Trophoblast cell (in vitro differentiated cells and primary cell): ENCODE measurements at regions not wholly inside any gene's neighbourhood (a gene's known extent, or its start where the extent isn't known, plus 50 kb on each side); places are given as distances from the start of the nearest gene placed in this dataset.

Source experiments
- DNase-seq, 2 donors: peaks; one replicate each; pipeline ENCODE4 v3.0.0-alpha.2; 2016
- H2AFZ ChIP-seq: 2 replicates; pipeline ENCODE4 v1.6.1; 2013; ENCODE audit warnings: low read length, moderate library complexity, mild to moderate bottlenecking; ENCODE audit not compliant: insufficient read depth, poor library complexity
- H2AK5ac ChIP-seq: 2 replicates; pipeline ENCODE4 v1.6.1; 2013; ENCODE audit warnings: mild to moderate bottlenecking, low read length
- H2BK120ac ChIP-seq: 2 replicates; pipeline ENCODE4 v1.6.1; 2013; ENCODE audit warnings: low read length, mild to moderate bottlenecking, moderate library complexity; ENCODE audit not compliant: insufficient read depth, poor library complexity
- H2BK12ac ChIP-seq: 2 replicates; pipeline ENCODE4 v1.6.1; 2013; ENCODE audit warnings: mild to moderate bottlenecking, low read length, moderate library complexity
- H2BK5ac ChIP-seq: 2 replicates; pipeline ENCODE4 v1.6.1; 2013; ENCODE audit warnings: low read length, low read depth, moderate library complexity, mild to moderate bottlenecking; ENCODE audit not compliant: poor library complexity
- H3K14ac ChIP-seq: 2 replicates; pipeline ENCODE4 v1.6.1; 2013; ENCODE audit warnings: mild to moderate bottlenecking, low read length
- H3K18ac ChIP-seq: 2 replicates; pipeline ENCODE4 v1.6.1; 2013; ENCODE audit warnings: mild to moderate bottlenecking, low read length
- H3K23ac ChIP-seq: 2 replicates; pipeline ENCODE4 v1.6.1; 2013; ENCODE audit warnings: low read length
- H3K27ac ChIP-seq: 2 replicates; pipeline ENCODE4 v1.5.1; 2013; ENCODE audit warnings: low read depth, mild to moderate bottlenecking, inconsistent platforms, low read length, moderate library complexity
- H3K27me3 ChIP-seq: 2 replicates; pipeline ENCODE4 v1.6.1; 2013; ENCODE audit warnings: inconsistent platforms, mild to moderate bottlenecking, low read length, moderate library complexity; ENCODE audit not compliant: insufficient read depth
- H3K36me3 ChIP-seq, 2 experiments: 1 replicate in 1 of 2; 2 replicates in 1 of 2; pipeline ENCODE4 v1.6.1; 2013; ENCODE audit warnings: low read length in 2 of 2, mild to moderate bottlenecking in 2 of 2, moderate library complexity in 1 of 2; ENCODE audit not compliant: insufficient read depth in 2 of 2, control insufficient read depth in 1 of 2
- H3K4ac ChIP-seq: 2 replicates; pipeline ENCODE4 v1.6.1; 2013; ENCODE audit warnings: low read depth, mild to moderate bottlenecking, low read length, moderate library complexity
- H3K4me1 ChIP-seq, 2 experiments: 1 replicate in 1 of 2; 2 replicates in 1 of 2; pipeline ENCODE4 v1.6.1; 2013; ENCODE audit warnings: low read length in 2 of 2, mild to moderate bottlenecking in 2 of 2, moderate library complexity in 1 of 2; ENCODE audit not compliant: insufficient read depth in 2 of 2, control insufficient read depth in 1 of 2
- H3K4me2 ChIP-seq: 2 replicates; pipeline ENCODE4 v1.6.1; 2013; ENCODE audit warnings: inconsistent platforms, mild to moderate bottlenecking, low read length, moderate library complexity
- H3K4me3 ChIP-seq: 2 replicates; pipeline ENCODE4 v1.5.1; 2013; ENCODE audit warnings: mild to moderate bottlenecking, low read depth, low read length, inconsistent platforms
- H3K79me1 ChIP-seq: one replicate; pipeline ENCODE4 v1.6.1; 2013; ENCODE audit warnings: low read length
- H3K79me2 ChIP-seq: 2 replicates; pipeline ENCODE4 v1.6.1; 2013; ENCODE audit warnings: low read length, mild to moderate bottlenecking; ENCODE audit not compliant: control insufficient read depth, insufficient read depth, poor library complexity
- H3K9ac ChIP-seq: 2 replicates; pipeline ENCODE4 v1.6.1; 2013; ENCODE audit warnings: mild to moderate bottlenecking, low read length
- H3K9me3 ChIP-seq: 2 replicates; pipeline ENCODE4 v1.6.1; 2013; ENCODE audit warnings: low read depth, mild to moderate bottlenecking, control low read depth, inconsistent platforms, low read length; ENCODE audit not compliant: insufficient read depth
- H4K12ac ChIP-seq: 2 replicates; pipeline ENCODE4 v1.6.1; 2013; ENCODE audit warnings: low read depth, mild to moderate bottlenecking, low read length, moderate library complexity
- H4K8ac ChIP-seq: 2 replicates; pipeline ENCODE4 v1.6.1; 2013; ENCODE audit warnings: low read depth, mild to moderate bottlenecking, low read length, moderate library complexity
- H4K91ac ChIP-seq: one replicate; pipeline ENCODE4 v1.6.1; 2013; ENCODE audit warnings: low read depth, mild to moderate bottlenecking, low read length, moderate library complexity
- WGBS: extraction: QIAGEN DNeasy Blood & Tissue Kit; methylation state at CpG from one replicate; pipeline ENCODE4 v1.1.7; 2013; ENCODE audit warnings: missing lambda C conversion rate; ENCODE audit not compliant: insufficient read length, insufficient coverage; ENCODE audit errors: extremely low coverage; 5-methylcytosine and 5-hydroxymethylcytosine counted together

- Histone ChIP-seq H2BK12ac (no peak overlapping the region), H3K4me3 (no peak overlapping the region), H3K4me2 (no peak overlapping the region), H3K9ac (no peak overlapping the region), H3K4ac (no peak overlapping the region), H3K79me1 (no peaks in the 10 kb centered on the region), H3K23ac (no peak overlapping the region), H3K27me3 (no peaks in the 10 kb centered on the region), H2AK5ac (no peak overlapping the region), H3K79me2 (no peaks in the 10 kb centered on the region), H3K9me3 (peaks cover 2% of the 10 kb centered on the region), H2BK5ac (no peak overlapping the region), H4K8ac (no peak overlapping the region), H4K91ac (no peak overlapping the region), H2BK120ac (no peak overlapping the region), H4K12ac (no peak overlapping the region), H2AFZ (no peak overlapping the region), H3K4me1 (no peaks in the 10 kb centered on the region), H3K36me3 (no peaks in the 10 kb centered on the region), H3K14ac (no peak overlapping the region), H3K27ac (no peak overlapping the region), H3K18ac (no peak overlapping the region)
- no peak for DNase-seq
- WGBS, result no CpG with 5 or more reads among the region's 4 CpGs
Observed at GRCh38 chr13:26896986-26897668, 136.5 kb upstream of the GPR12 start.

DNA sequence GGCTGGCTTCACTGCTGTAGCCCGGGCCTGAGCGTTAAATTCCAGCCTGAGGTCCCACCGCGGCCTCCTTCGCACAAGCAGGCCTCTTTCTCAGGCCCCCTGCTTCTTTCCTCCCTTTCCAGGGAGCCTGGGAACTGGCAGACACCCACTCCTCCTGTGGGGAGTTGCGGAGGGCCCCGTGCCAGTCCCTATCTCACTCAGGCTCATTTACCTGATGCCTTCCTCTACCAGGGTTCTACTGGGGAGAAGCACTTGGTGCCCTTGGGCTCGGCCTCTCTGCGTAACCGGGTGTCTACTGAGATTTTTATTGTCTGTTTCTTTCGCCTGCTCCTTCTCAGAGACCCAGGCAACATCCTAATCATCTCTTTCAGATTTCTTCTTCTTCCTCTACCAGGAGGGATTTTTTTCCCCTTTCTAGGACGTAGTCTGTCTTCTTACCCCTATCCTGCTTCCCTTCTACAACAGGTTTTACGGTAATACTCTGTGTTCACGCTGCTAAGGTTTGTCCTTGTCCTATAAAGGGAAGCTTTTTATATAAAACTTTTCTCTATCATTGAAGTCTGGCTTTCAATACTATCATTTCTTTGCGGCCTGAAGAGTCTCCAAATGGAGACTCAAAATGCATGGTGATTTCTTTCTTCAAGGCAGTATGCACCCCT, 135.4 kb upstream of the GPR12 start:
- no peak overlapping the region for H3K23ac ChIP-seq
- peaks cover under 1% of the 10 kb centered on the region for H3K9me3 ChIP-seq
- H3K79me1 ChIP-seq, result no peaks in the 10 kb centered on the region
- no peaks in the 10 kb centered on the region for H3K36me3 ChIP-seq
- no peak overlapping the region for H2BK5ac ChIP-seq
- H2BK120ac ChIP-seq, result no peak overlapping the region
- H3K14ac ChIP-seq, result no peak overlapping the region
- H3K27ac ChIP-seq, result no peak overlapping the region
- no peak overlapping the region for H2BK12ac ChIP-seq
- no peaks in the 10 kb centered on the region for H3K4me1 ChIP-seq
- no peaks in the 10 kb centered on the region for H3K27me3 ChIP-seq
- H3K4me3 ChIP-seq, result no peak overlapping the region
- no peak overlapping the region for H2AK5ac ChIP-seq
- no peak overlapping the region for H4K91ac ChIP-seq
- no peak overlapping the region for H3K9ac ChIP-seq
- no peak for DNase-seq
- H4K12ac ChIP-seq, result no peak overlapping the region
- no peak overlapping the region for H3K4me2 ChIP-seq
- H4K8ac ChIP-seq, result no peak overlapping the region
- H3K18ac ChIP-seq, result no peak overlapping the region
- WGBS, result no CpG with 5 or more reads among the region's 15 CpGs
- H3K4ac ChIP-seq, result no peak overlapping the region
- no peak overlapping the region for H2AFZ ChIP-seq
- no peaks in the 10 kb centered on the region for H3K79me2 ChIP-seq

GRCh38 chr13:26895081-26895807, 134.7 kb upstream of the GPR12 start:
- Histone ChIP-seq H3K36me3 (no peaks in the 10 kb centered on the region), H4K12ac (no peak overlapping the region), H2AFZ (no peak overlapping the region), H3K4me2 (no peak overlapping the region), H3K27me3 (no peaks in the 10 kb centered on the region), H3K9me3 (no peaks in the 10 kb centered on the region), H2AK5ac (no peak overlapping the region), H3K4me3 (no peak overlapping the region), H3K9ac (no peak overlapping the region), H3K79me1 (no peaks in the 10 kb centered on the region), H2BK5ac (no peak overlapping the region), H3K79me2 (no peaks in the 10 kb centered on the region), H4K91ac (no peak overlapping the region), H2BK12ac (no peak overlapping the region), H3K4ac (no peak overlapping the region), H2BK120ac (no peak overlapping the region), H3K23ac (no peak overlapping the region), H3K27ac (no peak overlapping the region), H4K8ac (no peak overlapping the region), H3K14ac (no peak overlapping the region), H3K4me1 (no peaks in the 10 kb centered on the region), H3K18ac (no peak overlapping the region)
- no peak for DNase-seq
- no CpG with 5 or more reads among the region's 24 CpGs for whole genome bisulfite sequencing

DNA sequence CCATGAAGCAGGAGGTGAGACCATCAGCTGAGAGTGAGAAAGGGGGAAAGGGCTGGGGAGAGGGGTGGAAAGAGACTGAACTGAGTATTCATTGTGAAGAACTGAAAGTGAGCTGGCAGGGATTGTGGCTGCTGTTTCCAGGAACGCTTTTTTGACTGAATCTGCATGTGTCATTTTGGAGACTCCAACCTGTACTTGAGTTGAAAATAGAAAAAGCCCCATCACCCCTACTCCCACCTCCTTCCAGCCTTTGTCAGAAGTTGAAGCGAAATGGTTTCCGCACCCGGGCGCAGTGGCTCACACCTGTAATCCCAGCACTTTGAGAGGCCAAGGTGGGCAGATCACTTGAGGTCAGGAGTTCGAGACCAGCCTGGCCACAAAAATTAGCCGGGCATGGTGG, 128.0 kb upstream of the GPR12 start:
- Histone ChIP-seq H2AK5ac (no peak overlapping the region), H3K9ac (no peak overlapping the region), H3K23ac (no peak overlapping the region), H3K79me2 (no peaks in the 10 kb centered on the region), H2BK5ac (no peak overlapping the region), H2BK120ac (no peak overlapping the region), H3K79me1 (no peaks in the 10 kb centered on the region), H4K8ac (no peak overlapping the region), H3K36me3 (no peaks in the 10 kb centered on the region), H3K27ac (no peak overlapping the region), H3K9me3 (no peaks in the 10 kb centered on the region), H3K18ac (no peak overlapping the region), H3K4me2 (no peak overlapping the region), H3K14ac (no peak overlapping the region), H2AFZ (no peak overlapping the region), H3K27me3 (no peaks in the 10 kb centered on the region), H3K4me1 (no peaks in the 10 kb centered on the region), H2BK12ac (no peak overlapping the region), H3K4ac (no peak overlapping the region), H3K4me3 (no peak overlapping the region), H4K91ac (no peak overlapping the region), H4K12ac (no peak overlapping the region)
- no peak for DNase-seq
- no CpG with 5 or more reads among the region's 7 CpGs for WGBS
